GM19043 (cell line): ENCODE measurements at regions not wholly inside any gene's neighbourhood (a gene's known extent, or its start where the extent isn't known, plus 50 kb on each side); places are given as distances from the start of the nearest gene placed in this dataset.

Experiments
- ATAC-seq: cut with Tn5 transposase; IDR thresholded peaks from one replicate; pipeline ENCODE4 v1.9.1; 2021; ENCODE audit warnings: low read depth; ENCODE audit not compliant: unreplicated experiment

- peak; percentile 88 for ATAC-seq
Observed at GRCh38 chr18:11324956-11325882, 175.8 kb upstream of the PIEZO2 start.

GRCh38 chr18:11324510-11324909 is 175.1 kb upstream of the PIEZO2 start:
- ATAC-seq, result no peak

GRCh38 chr18:11323359-11323819 is 174.0 kb upstream of the PIEZO2 start:
- no peak for ATAC-seq

DNA sequence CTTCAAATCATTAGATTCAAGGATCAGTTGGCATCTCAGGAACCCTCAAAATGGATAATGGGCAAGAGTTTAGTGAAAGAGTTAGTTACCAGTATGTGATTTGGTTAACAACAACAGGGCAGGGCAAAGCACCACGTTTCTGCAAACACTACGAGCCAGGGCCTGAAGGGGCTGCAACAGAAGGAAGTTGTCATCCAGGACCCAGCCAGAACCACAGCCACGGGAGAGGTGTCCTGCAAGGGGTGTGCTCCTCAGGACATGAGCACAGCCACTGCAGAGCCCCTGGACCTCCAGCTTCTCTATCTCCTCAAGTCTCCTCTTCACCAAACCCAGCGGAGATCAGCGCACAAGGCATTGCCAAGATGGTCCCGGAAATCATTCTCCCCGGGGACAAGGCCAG is 173.3 kb upstream of the PIEZO2 start:
- no peak for ATAC-seq

DNA sequence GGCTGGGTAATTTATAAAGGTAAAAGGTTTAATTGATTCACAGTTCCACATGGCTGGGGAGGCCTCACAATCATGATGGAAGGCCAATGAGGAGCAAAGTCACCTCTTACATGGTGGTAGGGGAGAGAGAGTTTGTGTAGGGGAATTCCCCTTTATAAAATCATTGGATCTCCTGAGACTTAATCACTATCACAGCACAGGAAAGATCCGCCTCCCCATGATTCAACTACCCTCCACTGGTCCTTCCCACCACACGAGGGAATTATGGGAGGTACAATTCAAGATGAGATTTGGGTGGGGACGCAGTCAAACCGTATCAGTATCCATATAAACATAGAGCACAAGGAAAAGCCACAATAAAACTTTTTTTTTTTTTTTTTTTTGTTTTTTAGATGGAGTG is 172.6 kb upstream of the PIEZO2 start:
- no peak for ATAC-seq

DNA sequence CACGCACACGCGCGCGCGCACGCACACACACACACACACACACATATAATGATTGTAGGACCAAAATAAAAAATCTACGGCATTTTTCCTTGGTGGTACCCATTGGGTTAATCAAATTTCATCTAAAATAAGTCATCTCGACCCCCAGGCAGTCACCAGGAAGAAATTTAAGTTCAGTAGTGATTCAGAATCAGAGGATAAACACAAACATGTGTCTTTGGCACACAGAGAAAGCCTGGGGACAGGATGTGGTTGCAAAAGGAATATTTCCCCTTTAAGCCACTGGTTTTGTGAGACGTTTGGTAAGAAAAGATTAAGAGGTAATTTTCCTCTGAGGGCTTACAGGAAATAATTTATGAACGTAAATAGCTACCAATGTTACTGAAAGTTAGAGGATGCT is 171.6 kb upstream of the PIEZO2 start:
- no peak for ATAC-seq

DNA sequence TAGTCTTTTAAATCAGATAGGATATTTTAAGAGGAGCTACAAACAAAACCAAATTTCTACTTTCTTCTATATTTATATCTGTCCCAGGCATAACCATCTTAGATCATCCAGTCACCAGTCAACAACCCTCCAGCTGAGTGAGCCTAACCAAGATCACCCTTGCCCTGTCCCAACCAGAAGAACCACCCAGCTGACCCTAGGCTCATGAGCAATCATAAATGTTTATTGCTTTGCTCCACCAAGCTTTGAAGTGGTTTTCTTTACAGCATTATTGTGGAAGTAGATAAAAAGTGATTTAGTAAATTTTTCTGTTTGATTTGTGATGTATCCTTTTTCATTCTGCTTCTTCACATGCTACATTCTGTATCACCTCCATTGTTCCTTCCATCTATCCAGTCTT is 167.2 kb upstream of the PIEZO2 start:
- no peak for ATAC-seq

DNA sequence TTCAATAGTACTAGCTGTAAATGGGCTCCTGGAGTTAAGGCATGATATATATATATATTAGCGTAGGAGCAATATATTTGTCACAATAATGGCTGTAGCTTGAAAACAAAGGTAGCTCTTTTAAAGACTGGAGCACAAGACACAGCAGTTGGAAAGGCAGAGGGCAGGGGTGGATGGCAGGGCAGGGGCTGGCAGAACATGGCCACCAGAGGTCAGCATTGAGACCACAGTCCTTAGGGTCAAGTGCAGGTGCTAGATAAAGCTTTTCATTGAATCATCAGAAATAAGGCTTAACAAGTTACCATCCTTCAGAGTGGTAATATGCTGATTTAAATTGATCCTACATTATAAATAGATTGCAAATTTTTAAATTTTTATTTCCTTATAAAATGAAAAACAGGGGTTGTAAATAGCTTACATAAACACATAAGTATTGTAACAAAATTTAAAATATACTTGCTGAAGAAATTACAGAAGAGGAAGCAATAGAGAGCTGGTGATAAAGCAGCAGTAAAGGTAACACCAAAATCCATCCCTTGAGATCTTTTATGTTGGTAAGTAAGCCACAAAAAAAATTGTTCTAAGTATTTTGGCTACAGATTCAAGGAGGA is 161.2 kb upstream of the PIEZO2 start:
- ATAC-seq, result peak; percentile 57

- no peak for ATAC-seq
Observed at GRCh38 chr18:11309172-11309571, 159.8 kb upstream of the PIEZO2 start.

DNA sequence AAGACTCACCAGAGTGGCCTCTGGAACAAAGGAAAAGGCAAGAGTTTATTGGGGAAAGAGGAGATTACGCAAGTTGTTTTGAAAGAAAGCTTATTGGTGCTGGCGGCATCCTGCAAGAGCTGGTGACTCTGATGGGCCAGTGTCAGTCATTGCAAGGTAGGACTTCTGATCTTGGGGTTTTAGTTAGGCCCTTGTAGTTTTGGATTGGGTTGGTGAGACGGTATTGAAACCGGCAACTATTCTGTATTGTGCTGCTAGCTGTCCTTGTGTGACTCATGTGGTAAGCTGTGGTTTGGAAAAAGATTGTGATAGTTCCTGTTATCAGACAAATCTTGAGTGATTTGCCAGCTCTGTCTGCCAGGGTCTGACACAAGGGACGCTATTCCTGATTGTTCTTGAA is 159.1 kb upstream of the PIEZO2 start:
- ATAC-seq, result no peak

DNA sequence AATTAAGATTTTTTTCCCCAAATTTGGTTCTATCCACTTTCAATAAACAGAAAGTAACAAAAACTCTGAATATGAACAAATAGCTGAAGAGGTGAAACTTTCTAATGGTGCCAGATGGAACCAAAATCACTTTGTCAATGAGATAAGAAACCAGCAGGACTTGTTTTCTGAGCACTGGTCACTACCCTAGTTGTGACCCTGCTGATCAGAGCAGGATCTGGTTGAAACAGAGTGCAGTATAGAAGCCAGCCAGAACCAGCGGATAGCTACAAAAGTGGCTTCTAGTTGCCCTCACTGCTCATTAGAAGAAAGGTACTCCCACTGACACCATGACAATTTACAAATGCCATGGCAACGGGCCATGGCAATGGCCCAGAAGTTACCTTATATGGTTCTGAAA is 158.3 kb upstream of the PIEZO2 start:
- no peak for ATAC-seq

DNA sequence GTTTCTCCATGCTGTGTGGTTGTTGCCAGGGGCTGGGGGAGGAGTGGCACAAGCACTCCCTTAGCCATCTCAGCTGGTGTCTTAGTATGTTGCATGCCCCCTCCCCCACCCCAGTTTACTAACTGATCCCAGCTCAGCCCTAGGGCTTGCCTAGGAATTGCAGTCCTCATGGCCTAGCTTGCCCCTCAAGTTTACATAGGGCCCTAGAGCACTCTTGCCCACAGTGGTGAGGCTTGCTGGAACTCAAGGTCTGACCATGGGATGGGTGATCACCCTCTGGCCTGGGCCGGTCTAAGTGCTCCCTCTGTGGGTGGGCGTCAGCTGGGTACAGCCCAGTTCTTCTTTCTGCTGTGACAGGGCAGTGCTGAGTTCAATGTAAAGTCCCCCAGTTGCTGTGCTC is 156.1 kb upstream of the PIEZO2 start:
- no peak for ATAC-seq

- no peak for ATAC-seq
Observed at GRCh38 chr18:11304928-11305327, 155.6 kb upstream of the PIEZO2 start.

DNA sequence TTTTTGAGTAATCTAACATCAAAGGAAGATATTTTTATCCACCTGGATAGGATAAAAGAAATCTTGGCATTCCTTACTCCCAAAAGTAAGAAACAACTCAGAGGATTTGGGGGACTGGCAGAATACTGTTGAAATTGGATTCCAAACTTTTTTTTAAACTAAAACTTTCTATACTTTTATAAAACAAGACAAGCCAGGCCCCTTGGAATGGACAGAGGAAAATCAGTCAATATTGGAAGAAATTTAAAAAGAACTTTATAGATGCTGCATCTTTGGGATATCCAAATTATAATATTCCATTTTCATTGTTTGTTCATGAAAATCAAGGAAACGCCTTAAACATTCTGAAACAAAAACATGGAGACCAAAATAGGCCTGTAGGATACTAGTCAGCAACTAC is 147.6 kb upstream of the PIEZO2 start:
- ATAC-seq, result no peak

DNA sequence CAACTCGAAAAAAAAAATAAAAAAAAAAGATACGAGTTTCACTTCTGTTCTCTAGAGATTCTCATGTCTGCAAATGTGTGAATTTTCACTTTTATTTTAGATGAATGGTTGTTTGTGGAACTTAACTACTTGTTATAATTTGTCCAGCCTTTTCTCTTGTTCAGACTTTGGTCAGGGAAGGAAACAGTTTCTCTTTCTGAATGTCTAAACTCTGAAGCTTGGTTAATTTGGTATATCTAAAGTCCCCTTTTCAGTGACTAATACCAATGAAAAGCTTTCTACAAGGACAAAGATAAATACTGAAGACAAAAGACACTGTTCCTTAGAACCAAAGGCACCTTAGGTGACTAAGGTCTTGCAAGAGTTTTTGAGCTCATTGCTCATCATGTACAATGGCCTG is 144.4 kb upstream of the PIEZO2 start:
- no peak for ATAC-seq

- ATAC-seq, result no peak
Observed at GRCh38 chr18:11290786-11291185, 141.4 kb upstream of the PIEZO2 start.

GRCh38 chr18:11289248-11289647 is 139.9 kb upstream of the PIEZO2 start:
- ATAC-seq, result no peak

DNA sequence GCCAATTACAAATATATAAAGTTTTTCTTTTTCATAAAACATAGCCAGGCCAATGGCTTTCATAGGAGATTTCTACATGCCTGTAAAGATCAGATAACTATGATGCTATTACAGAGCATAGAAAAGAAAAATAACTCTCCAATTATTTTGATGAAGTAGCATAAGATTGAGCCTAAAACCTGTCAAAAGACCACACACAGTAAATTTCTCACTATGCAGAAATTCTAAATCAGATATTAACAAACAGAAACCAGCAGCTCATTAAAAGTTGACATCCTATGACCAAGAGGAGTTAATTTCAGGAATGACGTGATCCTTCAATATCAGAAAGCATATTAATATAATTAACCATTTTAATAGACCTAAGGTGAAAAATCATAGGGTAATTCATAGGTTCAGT is 139.0 kb upstream of the PIEZO2 start:
- no peak for ATAC-seq

- no peak for ATAC-seq
Observed at GRCh38 chr18:11286431-11286830, 137.1 kb upstream of the PIEZO2 start.

DNA sequence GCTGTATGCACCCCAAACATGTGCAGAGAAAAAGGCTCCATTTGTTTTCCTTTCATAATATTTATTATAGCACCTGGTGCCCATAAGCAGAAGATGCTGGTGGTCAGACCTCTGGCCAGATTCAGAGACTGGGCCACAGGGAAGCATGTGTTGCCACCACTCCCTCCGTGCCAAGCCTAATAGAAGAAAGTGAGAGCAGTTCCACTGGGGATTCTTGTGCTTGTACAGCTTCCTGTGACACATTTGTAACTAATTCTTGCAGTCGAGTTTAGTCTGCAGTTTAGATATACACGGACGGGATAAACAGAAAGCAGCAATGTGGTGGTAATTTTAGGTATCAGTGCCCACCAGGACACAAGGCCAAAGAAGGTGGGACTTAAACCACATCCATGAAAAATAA is 135.4 kb upstream of the PIEZO2 start:
- no peak for ATAC-seq

DNA sequence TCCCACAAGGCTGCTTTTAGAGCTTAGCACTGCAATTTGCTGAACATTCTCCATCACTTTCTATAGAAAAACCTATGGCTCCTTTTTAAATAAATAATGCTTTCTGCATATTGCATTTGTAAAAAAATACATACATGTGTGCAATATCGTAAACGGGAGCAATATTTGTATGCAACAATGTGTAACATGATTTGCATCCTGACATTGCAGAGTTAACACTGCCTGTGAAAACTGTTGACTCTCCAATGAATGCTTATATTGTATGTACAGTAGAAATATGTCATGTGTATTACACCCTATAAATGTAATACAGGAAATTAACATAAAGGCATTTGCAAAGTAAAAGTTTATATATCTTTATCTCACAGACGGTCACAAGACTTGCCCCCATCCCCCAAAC is 135.0 kb upstream of the PIEZO2 start:
- no peak for ATAC-seq
